Hematopoietic multipotent progenitor cell treated with erythropoietin and hydrocortisone succinate and interleukin-3 and kit ligand, for 8 days (in vitro differentiated cells): ENCODE measurements at regions not wholly inside any gene's neighbourhood (a gene's known extent, or its start where the extent isn't known, plus 50 kb on each side); places are given as distances from the start of the nearest gene placed in this dataset.

ENCODE experiments used
- DNase-seq: peaks from one replicate; pipeline ENCODE4 v3.0.0-alpha.2; 2015

DNA sequence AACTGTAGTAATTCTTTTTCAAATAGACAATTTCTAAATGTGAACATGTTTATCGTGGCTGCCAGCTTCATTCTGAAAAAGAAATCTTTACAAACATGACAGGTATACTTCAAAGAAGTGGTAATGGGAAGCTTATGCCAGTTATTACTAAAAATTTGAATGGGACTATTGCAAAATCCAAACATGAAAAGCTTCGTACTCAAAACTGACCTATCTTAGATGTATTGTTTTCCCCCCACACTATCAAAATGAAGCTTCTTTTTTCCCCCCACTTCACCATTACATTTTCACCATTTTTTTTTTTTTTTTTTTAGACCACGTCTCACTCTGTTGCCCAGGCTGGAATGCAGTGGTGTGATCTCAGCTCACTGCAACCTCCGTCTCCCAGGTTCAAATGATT is 50.4 kb upstream of the SERTAD2 start:
- DNase-seq, result no peak

DNA sequence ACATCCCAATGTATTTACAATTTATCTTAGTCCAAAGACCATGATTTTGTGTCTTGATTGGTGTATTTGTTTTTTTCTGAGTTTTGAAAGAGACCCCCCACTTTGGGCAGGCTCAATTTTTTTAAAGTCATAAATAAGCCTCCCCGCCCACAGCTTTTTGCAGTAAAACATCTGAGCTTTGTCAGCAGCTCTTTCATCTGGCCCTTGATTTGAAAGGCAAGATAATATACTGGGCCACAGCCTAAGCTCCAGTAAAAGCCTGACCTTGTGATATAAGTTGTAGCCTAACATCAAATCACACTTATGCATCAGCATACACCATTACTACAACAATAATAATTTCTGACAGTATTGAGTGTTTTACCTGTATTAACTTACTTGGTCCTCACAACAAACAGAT is 51.3 kb upstream of the SERTAD2 start:
- DNase-seq, result no peak

DNA sequence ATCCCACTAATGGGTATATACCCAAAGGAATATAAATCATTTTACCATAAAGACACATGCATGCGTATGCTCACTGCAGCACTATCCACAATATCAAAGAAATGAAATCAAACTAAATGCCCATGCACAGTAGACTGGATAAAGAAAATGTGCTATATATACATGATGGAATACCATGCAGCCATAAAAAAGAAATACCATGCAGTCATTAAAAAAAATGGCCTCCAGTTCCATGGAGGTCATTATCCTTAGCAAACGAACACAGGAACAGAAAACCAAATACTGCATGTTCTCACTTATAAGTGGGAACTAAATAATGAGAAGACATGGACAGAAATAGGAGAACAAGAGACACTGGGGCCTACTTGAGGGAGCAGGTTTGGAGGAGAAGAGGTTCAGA is 53.6 kb upstream of the SERTAD2 start:
- no peak for DNase-seq

DNA sequence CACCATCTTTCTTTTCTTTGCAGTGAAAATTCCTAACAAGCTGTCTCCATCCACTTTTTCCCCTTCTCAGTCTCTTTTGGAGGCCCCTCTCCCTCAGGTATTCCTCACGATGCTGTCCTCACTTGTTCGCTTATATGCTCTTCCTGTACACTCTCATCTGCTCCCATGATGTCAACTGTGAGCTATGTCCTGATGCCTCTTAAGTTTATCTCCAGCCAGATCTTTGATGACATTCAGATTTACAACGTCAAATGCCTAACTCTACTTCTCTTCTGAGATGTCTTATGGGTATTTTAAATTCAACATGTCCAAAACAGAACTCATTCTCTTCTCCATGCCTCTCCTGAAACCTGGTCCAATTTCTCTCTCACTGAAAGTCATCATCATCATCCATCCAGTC is 55.1 kb upstream of the SERTAD2 start:
- DNase-seq, result no peak

DNA sequence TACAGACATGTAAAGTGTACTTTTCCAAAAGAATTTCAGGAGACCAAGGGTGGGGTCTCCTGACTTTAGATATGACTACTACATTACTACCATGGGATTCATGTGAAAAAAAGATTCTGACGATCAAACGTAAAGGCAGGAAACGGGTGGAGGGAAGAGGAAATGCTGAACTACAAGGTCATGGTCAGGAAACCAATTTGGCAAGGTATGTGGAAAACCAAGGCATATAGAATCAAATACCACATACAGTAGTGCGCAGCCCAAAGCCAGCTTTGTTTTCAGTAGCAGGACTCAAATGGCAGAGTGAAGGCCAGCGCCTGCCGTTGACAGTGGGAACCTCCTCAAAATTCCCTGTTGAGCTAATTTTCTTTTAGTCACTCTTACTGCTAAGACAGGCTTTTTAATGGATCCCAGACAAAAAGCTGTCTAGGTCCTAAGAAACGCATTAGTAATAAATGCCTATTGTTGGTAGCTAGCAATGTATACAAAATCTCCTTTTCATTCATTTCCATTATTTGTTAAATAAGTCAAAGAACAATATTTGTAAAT is 57.6 kb upstream of the SERTAD2 start:
- DNase-seq, result no peak

DNA sequence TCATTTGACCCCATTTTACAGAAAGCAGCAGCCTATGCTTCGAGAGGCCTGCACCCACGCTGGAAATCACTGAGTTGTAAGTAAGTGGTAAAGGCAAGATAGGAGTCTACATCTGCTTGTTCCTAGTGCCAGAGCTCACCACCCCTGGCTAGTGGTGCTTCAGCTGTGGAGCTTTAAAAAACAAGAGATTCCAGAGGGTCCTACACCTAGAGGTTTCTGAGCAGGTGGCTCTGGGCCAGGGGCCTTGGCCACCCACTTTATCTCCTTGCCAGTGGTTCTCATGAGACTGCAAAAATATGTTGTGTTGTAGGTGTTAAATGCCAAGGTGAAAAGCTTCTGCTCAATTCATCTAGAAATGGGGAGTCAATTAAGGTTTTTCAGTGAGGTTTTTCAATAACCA is 60.0 kb upstream of the SERTAD2 start:
- DNase-seq, result no peak

DNA sequence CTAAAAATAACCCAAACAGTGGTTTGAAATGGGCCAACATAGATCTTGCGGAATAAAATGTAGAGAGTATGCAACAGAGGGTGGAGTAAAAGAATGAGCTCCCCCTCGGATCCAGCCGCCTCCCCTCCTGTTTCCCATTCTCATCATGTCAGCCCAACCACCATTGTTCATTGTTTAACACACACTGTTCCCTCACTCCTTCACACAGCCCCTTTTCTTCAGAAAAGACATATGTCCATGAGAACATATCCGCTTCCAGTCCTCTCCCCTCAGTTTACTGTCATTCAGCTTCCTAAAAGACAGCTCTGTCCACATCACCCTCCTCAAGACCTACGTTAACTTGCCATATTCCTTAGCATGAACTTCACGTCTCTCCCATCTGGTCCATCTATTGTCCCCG is 62.9 kb upstream of the SERTAD2 start:
- no peak for DNase-seq

DNA sequence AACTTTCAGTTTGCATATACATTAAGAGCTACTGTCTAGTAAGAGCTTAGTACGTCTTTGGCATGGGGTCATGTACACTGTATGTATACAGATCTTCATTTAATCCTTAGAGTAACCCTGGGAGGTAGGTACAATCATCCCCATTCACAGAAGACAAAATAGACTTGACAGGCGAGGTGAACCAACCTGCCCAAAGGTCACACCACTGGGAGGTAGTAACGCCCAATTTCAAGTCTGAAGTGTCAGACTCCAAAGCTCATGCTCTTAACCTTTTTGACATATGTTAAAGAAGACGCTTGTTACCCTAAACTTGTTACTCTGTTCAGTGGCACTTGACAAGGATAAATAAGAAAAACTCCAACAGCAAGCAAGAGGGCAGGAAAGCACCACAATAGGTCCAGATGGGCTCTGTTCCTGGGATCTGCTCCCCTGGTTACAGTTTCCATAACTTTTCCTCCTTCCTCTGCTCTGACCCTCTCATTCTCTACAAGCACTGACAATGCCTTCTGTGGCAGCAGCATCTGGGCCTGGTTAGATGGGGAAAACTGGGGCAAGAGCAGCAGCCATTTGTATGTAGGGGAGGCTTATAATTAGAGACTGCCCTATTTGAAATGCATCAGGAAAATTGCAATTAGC is 64.7 kb upstream of the SERTAD2 start:
- DNase-seq, result no peak

DNA sequence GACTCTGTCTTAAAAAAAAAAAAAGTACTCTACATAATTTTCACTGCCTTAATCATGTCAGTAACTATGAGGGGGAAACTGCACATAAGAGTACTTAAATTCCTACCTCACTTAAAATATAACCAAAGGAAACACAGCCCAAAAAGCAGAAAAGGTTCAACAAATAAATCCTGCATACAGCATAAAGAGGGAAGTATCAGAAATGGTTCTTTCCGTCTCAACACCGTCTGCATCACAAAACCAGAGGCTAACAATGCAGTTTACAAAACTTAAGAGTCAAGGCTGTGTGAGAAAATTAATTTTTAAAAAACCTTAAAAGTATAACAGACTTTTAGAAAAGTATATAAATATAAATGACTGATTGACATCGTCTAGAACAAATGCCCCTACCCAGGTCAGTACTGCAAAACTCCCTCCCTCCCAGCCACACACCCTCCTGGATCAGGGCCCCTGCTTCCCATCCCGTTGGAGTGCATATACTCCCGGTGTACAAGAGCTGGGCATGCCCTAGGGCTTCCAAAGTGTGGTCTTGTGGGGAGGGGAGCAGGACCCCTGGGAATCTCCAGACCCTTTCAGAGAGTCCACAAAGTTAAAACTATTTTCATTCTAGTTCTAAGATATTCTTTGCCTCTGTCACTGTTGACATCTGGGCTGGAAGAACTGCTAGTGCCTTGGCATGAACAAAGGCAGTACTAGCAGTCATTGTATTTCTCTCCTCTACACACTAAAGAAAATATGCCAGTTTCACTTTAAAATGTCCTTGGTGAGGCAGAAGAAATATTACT is 67.0 kb upstream of the SERTAD2 start:
- DNase-seq, result no peak

DNA sequence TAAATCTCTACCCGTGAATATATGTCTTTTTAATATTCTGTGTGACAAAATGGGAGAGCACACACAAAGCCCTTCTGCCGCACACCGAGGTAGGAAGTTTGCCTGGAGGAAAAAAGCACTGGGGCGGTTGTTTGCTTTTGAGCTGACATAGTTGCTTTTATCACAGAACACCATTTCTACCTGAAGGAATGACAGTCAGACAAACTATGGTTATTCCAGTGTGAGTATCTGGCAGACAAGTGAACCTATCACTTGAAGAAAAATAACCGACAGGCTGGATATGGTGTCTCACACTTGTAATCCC is 67.6 kb upstream of the SERTAD2 start:
- DNase-seq, result no peak

DNA sequence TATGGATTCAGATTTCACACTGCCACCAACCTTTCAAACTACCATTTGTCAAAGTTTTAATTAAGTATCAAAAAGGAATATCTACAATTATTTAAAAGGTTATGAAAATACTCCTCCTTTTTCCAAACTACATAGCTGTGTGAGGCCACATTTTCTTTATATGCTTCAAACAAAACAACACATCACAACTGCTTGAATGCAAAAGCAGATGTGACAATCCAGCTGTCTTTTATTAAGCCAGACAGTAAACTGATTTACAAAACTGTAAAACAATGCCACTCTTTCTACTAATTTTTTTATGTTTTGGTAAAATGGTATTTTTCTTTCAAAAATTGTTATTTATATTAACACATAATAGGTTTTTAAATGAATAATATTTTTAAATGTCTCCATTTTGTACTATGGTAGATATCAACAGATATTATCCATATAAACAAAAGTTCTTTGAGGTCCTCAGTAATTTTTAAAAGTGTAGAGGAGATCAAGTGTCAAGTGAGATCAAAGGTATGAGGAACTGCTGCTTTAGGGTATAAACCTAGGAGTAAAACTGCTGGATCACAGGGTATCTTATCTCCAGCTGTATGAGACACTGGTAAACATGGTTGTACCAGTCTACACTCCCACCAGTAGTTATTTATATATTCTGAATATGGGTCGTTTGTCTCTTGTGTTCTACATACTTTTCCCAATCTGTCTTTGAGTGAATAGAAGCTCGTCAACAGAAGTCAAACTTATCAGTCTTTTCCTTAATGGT is 68.8 kb upstream of the SERTAD2 start:
- no peak for DNase-seq

DNA sequence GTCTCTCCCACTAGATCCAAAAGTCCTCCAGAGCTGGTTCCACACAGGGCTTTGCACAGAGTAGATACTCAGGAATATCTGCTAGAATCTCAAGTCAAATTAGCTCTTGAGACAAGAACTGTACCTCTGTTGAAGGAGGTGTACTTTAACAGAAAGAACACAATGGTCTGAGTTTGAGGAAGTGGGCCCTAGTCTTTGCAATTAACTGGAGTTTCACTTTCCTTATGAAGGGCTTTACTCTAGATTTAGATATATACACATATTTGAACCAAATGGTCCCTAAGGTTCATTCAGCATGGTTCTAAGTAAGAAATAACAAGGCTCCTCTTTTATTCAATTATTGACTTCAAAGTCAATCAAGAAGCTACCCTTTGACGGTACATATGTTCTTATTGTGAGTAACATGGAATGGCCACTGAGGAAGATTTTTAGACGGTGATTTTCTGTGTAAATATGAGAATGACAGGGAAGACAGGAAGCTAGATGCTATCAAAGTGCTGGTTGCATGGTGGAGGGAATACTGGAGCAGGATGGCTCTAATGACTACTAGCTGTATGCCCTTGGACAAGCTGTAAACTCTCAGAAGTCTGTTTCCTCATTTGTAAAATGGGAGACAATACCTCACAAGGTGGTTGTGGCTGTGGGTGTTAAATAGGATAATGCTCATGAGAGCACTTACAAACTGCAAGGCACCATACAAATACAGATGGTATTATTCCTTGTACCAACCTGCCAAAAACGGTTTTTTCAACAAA is 73.5 kb upstream of the SERTAD2 start:
- DNase-seq, result no peak

DNA sequence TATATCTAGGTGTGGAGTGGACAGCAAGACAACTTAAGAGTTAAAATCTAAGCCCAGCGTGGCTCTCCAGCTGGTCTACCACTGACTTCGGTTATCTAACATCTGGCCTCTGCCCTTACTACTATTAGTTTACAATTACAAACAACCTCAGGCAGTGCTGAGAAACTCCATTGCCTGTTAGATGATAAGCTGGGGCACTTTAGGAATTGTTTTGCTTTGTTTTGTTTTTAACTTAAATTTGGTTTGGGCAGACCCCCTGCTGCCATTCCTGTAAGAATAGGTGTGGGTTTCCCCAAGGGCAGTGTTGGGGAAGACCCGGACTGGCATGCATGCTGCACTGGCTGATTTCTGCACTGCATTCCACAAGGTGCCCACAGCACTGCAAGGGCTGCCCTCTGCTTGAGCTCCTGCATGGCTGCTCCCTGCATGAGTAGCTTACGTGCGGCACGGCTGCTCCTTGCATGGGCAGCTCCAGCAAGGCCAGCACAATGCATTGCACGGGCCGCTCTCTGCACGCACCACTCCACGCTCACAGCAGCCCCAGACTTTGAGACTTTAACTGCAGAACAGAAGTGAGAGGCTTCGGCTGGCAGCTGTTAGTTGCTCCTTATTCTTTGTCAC is 74.2 kb upstream of the SERTAD2 start:
- no peak for DNase-seq

DNA sequence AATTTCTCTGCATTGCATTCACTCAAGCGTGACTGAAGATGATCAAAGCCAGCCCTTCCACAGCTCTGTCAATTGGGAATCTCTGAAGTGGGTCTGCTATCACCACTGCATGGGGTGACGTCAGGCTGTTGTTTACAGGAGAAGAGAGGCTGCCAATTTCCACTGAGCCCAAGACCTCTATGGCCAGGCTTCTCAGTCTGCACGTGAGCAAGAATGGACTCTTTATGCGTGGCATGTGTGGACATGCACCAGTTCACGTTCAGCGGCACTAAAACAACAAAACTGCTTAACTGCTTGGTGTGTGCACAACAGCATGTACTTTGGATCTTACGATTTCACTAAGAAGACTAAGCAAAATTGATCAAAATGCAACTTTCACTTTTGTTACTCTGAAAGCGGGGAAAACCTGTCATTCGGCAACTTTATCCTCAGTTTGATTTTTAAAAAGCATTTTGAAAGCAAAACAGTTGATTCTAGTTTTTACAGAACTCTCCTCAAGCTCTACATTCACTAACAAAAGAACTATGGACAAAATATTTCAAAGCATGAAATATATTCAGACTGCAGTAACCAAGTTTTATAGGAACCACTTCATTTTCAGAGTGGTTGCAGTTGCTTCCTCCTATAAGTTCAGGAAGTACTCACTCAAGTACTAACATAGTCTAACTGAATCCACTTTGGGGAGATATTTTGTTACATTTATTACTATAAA is 77.0 kb upstream of the SERTAD2 start:
- DNase-seq, result peak; percentile 41

DNA sequence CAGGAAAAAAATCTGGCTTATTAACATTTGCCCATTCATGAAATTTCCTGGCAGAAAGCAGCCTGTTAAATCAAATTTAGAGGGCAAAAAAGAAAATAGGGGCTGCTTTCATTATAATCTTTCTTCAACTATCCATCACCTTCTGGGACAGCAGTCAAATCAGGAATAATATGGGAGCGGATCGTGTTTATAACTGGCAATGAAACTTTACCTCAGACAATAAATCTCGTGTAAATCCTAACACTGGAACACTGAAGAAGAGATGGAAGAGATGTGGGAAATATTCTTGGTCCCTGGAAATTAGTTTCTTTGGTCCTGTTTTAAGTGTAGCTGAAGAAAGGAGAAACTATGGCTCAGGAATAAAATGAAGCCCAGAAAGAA is 77.5 kb upstream of the SERTAD2 start:
- no peak for DNase-seq

DNA sequence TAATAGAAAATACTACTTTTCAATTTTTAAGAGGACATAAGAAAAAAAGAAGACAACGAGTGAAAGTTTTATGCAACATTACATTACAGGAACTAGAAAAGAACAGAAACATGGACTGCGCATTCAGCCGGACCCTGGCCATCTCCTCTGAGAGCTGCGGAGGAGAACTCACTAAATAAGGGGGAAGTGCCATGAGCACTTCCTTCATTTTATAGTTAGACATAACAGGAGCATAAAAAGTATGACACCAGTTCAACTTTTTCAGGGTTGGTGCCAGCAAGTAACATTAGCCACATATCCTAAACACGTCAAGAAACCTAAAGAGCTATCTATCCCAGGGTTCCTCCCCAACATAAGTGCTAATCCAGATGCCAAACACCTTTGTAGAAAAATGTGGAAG is 78.0 kb upstream of the SERTAD2 start:
- DNase-seq, result no peak

DNA sequence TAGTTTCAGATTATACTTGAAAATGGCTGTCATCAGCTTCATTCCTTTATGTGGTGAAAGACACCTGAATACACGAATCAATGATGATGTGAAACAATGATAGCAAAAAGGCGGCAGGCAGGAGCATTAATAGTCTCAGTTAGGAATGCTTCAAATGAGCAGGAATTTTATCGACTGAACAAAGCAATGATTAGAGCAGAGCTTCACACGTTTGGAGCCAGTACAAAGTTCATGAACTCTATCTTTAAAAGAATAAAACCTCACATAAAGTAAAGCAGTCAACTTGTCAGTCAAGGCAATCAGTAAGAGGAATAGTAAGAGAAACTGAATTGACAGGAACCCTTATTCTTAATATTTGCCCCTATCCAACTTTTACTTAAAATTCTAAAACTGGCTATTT is 78.4 kb upstream of the SERTAD2 start:
- DNase-seq, result no peak

DNA sequence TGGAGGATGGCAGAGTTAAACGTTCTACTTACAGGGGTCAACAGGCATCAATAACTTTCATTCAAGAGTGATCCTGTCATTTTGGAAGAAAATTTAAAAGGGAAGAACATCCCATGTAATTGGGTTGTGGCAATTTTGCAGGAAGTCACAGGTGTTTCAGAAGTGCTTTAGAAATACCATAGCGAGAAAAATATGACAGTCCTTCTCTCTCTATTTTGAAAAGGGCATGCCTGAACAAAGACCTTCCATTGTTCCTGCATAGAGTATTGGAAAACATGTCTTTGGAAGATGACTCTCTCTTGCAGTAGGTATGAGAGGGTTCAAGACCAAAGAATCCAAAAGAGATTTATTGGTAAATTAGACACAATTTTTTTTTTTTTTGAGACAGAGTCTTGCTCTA is 81.8 kb upstream of the SERTAD2 start:
- DNase-seq, result no peak

DNA sequence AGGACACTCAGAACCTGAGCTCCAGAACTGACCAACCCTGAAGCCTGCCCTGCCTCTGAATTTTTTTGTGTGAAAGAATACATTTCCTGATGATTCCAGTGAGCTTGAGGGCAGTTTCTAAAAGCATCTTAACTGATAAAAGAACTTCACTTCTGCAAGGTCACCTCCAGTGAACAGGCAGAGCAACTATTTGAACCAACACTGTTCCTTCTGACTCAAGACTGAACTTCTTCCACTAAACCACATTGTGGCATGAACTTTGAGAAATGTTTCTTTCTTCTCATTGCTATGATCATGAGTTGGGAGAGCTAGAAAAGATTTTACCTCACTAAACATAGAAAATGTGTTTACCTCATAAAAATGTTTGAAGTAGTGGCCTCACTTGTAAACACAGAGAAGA is 83.8 kb upstream of the SERTAD2 start:
- no peak for DNase-seq

DNA sequence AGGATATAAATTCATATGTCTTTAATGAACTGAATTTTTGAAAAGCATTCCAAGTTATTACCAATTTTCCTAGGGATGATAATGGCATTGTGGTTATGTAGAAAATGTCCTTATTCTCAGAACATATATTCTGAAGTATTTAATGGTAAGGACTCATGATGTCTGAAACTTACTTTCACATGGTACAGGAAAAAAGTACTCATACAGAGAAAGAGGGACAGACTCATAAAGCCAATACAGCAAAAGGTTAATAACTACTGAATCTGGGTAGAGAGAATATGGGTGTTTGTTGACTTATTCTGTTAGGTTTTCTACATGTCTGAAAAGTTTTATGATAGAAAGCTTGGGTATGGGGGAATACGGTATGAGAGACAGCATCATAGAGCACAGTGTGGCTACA is 84.3 kb upstream of the SERTAD2 start:
- DNase-seq, result no peak

DNA sequence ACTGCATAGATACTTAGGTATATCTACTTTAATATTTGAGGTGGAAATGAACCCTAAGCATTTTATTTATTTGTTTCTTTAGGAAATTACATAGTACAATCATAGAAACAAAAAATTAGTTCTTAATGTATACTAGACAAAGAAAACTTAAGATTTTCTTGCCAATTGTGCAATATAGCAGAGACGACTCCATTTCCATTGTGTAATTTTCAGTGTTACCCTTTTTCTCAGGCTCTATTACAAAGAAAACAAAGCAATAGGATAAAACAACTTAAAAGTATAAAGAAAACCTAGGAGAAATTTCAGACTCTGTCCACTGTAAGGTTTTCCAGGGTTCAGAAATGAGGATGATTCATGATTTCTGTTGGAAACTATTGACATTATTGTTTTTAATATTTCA is 89.0 kb upstream of the SERTAD2 start:
- no peak for DNase-seq

DNA sequence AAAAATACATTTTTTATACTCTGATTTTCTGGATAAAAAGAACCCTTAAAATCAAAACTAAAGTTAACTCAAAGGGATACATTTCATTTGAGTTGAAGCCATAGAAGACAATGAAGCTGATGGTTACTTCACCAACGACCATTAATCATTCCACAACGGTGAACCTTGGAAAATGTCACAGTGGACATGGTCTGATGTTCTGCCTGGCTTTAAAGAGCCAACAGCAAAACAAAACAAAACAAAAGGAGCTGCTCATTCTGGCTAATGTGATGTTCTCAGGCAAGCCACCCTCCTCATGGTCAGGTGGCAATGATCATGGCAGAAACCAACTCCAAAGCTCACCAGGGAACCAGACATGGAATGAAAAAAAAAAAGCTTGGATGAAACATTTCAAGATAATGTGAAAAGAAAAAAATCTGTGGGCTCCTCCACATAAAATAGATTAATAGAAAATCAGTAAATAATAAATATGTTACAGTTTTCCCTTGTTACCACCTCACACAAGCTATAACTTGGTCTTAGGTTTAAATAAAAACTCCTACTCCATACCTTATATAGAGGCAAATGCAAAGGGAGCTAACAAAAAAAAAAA is 90.1 kb upstream of the SERTAD2 start:
- no peak for DNase-seq
